GM12878 (cell line): ENCODE measurements at regions not wholly inside any gene's neighbourhood (a gene's known extent, or its start where the extent isn't known, plus 50 kb on each side); places are given as distances from the start of the nearest gene placed in this dataset.
"Not testable (repeated sequence)": the region's sequence is repeated elsewhere in the genome, so short reads cannot be mapped to it uniquely, and the experiment has no call there.

ENCODE experiments used
- ATAC-seq: fragments of 200-7000 bp; cut with Tn5 transposase; 3 replicates; pipeline ENCODE4 v1.9.1; 2020; ENCODE audit warnings: mild to moderate bottlenecking, moderate library complexity
- BruUV-seq: library from RNA; stranded (reverse); fragments of 400-500 nt; replicated peaks from 2 replicates; lab custom pipeline; 2021; lab: Mats Ljungman, UMichigan
- CTCF ChIA-PET: fragments of 300-600 bp; sonication (Branson Sonifier 250); formaldehyde crosslinking; extraction: SDS; loops from one replicate; lab custom pipeline; 2021; ENCODE audit warnings: inconsistent platforms; lab: Yijun Ruan, JAX
- POLR2A ChIA-PET: fragments of 350-600 bp; formaldehyde crosslinking; extraction: SDS; loops from one replicate; lab custom pipeline; 2021; ENCODE audit warnings: inconsistent platforms; lab: Charles Lee
- RAD21 ChIA-PET: fragments of 300-600 bp; sonication (Branson Sonifier 250); formaldehyde crosslinking; loops from one replicate; lab custom pipeline; 2023; ENCODE audit warnings: antibody characterized with exemption; ENCODE audit not compliant: unreplicated experiment; lab: Charles Lee
- SMC1A ChIA-PET: fragments of 300-600 bp; sonication (Branson Sonifier 250); formaldehyde crosslinking; loops from one replicate; lab custom pipeline; 2023; ENCODE audit not compliant: unreplicated experiment, uncharacterized antibody; lab: Charles Lee
- DNase-seq: peaks from one replicate; pipeline ENCODE4 v3.0.0-alpha.2; 2011; ENCODE audit warnings: low read depth, low spot score
- FAIRE-seq: peaks from 3 replicates; lab custom pipeline; 2011; peaks lifted over from hg19 to GRCh38; lab: Jason Lieb, UNC
- H2AFZ ChIP-seq: 2 replicates; pipeline ENCODE4 v1.6.0; 2011; ENCODE audit warnings: low read depth, low read length, control low read depth; ENCODE audit not compliant: control insufficient read depth
- H3K27ac ChIP-seq: 2 replicates; pipeline ENCODE4 v1.5.1; 2011; ENCODE audit warnings: control low read depth; ENCODE audit not compliant: control insufficient read depth, insufficient read depth
- H3K27me3 ChIP-seq, 2 experiments: replicated peaks in 1 of 2; 2 replicates each; pipeline versions ENCODE4 v1.6.0 to v1.6.1; 2011; ENCODE audit warnings: low read length in 1 of 2; ENCODE audit not compliant: control insufficient read depth in 2 of 2, insufficient read depth in 2 of 2
- H3K36me3 ChIP-seq, 2 experiments: 2 replicates each; pipeline ENCODE4 v1.5.1; 2011; ENCODE audit warnings: low read length in 1 of 2; ENCODE audit not compliant: control insufficient read depth in 2 of 2, insufficient read depth in 2 of 2
- H3K4me1 ChIP-seq: 2 replicates; pipeline ENCODE4 v1.6.1; 2011; ENCODE audit warnings: mild to moderate bottlenecking, low read length, moderate library complexity, mixed read lengths; ENCODE audit not compliant: control insufficient read depth, insufficient read depth
- H3K4me2 ChIP-seq: 2 replicates; pipeline ENCODE4 v1.6.0; 2011; ENCODE audit warnings: control low read depth; ENCODE audit not compliant: control insufficient read depth, insufficient read depth
- H3K4me3 ChIP-seq: fragments of 200-600 bp; sonication (generic); 2 replicates; pipeline ENCODE4 v1.5.1; 2016
- H3K79me2 ChIP-seq: 2 replicates; pipeline ENCODE4 v1.6.0; 2011; ENCODE audit warnings: low read length; ENCODE audit not compliant: control insufficient read depth, insufficient read depth
- H3K9ac ChIP-seq: 2 replicates; pipeline ENCODE4 v1.8.0; 2011; ENCODE audit warnings: low read length, control low read depth, mixed read lengths; ENCODE audit not compliant: control insufficient read depth, insufficient read depth
- H3K9me3 ChIP-seq: replicated peaks from 3 replicates; pipeline ENCODE4 v1.5.1; 2011; ENCODE audit warnings: mild to moderate bottlenecking, low read length; ENCODE audit not compliant: control insufficient read depth, insufficient read depth
- H4K20me1 ChIP-seq: 2 replicates; pipeline ENCODE4 v1.6.0; 2011; ENCODE audit not compliant: control insufficient read depth, insufficient read depth
- WGBS: methylation state at CpG from one replicate; pipeline ENCODE4 v1.1.6; 2016; ENCODE audit warnings: low lambda C conversion rate; ENCODE audit not compliant: insufficient replicate concordance, insufficient coverage; ENCODE audit errors: missing lambda C conversion rate; 5-methylcytosine and 5-hydroxymethylcytosine counted together
- in situ Hi-C: fragments of 300-500 bp; cut with MboI; formaldehyde crosslinking; loops from 9 replicates; pipeline ENCODE4 v1.14.3; 2018; ENCODE audit warnings: mixed read lengths
- intact Hi-C: fragments of 100-400 bp; cut with micrococcal nuclease; formaldehyde crosslinking; loops from one replicate; pipeline ENCODE4 v1.14.2; 2022; ENCODE audit not compliant: unreplicated experiment

DNA sequence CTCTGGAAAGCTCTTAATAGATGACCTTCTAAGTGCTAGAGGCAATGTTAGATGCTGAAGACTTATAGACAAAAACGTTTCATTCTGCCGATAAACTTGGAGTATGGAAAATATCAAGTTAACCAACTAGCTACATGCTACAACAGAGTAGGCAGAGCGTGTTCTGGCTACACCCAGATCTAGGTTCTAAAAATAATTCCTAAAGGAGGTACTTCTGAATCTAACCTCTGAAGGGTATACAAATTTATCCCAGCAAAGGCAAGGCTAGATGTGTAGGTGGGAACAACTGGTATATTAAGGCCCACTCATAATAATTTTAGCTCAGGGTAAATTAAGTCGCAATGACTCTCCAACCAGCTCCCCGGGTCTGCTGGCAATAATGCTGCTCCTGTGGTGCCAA lies 67.6 kb upstream of the NBPF26 start:
- H4K20me1 ChIP-seq, H3K27me3 ChIP-seq, H3K9me3 ChIP-seq, ATAC-seq, H3K36me3 ChIP-seq, BruUV-seq, H3K4me1 ChIP-seq, H3K79me2 ChIP-seq, H3K27ac ChIP-seq, H3K4me3 ChIP-seq, SMC1A ChIA-PET, in situ Hi-C loops, H2AFZ ChIP-seq, H3K4me2 ChIP-seq, CTCF ChIA-PET, DNase-seq, FAIRE-seq, POLR2A ChIA-PET, intact Hi-C loops, RAD21 ChIA-PET, H3K9ac ChIP-seq: not testable (repeated sequence)
- no CpG with 5 or more reads among the region's 5 CpGs for WGBS

DNA sequence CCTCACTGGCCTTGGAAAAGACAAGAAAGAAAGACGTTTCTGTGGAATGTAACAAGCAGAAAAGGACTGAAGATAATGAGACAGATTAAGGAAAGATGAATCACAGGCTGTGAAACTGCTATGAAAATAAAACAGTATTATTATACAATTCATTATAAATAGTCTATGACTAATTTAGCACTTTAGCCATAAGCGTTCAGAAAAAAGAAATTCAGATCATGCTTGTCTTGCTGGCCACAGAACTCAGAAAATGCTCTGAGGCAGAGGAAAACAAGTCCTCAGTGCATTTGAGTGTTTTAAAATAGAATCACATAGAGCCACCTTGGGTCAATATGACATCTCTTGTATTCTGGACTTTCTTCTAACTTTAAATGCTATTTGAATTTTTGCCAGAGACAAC lies 65.9 kb upstream of the NBPF26 start:
- ATAC-seq, intact Hi-C loops: not testable (repeated sequence)

DNA sequence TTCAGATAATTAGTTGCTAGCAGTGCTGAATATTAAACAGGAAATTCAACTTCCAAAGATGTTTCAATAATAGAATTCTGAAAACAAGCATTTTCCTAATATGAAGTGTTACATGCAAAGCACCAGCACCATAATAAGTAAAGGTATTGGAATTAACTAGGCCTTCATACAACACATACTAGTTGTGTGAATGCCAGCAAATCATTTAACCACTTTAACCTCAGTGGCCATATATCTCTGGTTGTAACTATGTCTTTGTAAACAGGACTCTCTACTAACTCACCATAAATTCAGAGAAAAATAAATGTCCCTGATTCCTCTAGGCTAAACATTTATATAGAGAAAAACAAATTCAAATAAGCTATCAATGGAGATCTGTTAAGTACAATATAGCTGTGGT lies 65.1 kb upstream of the NBPF26 start:
- H3K9me3 ChIP-seq, RAD21 ChIA-PET, H3K4me3 ChIP-seq, DNase-seq, SMC1A ChIA-PET, BruUV-seq, H3K4me2 ChIP-seq, ATAC-seq, H3K9ac ChIP-seq, H3K27me3 ChIP-seq, in situ Hi-C loops, H4K20me1 ChIP-seq, POLR2A ChIA-PET, H3K36me3 ChIP-seq, CTCF ChIA-PET, H3K4me1 ChIP-seq, intact Hi-C loops, H3K27ac ChIP-seq, H2AFZ ChIP-seq, FAIRE-seq, H3K79me2 ChIP-seq: not testable (repeated sequence)

More for the DNA sequence above, 65.9 kb upstream of the NBPF26 start:
- H3K9ac ChIP-seq, H3K4me2 ChIP-seq, SMC1A ChIA-PET, H2AFZ ChIP-seq, in situ Hi-C loops, H3K4me3 ChIP-seq, CTCF ChIA-PET, H3K27ac ChIP-seq, BruUV-seq, RAD21 ChIA-PET, H3K9me3 ChIP-seq, FAIRE-seq, H3K27me3 ChIP-seq, POLR2A ChIA-PET, DNase-seq, H3K4me1 ChIP-seq, H4K20me1 ChIP-seq, H3K79me2 ChIP-seq, H3K36me3 ChIP-seq: not testable (repeated sequence)
- WGBS = 0% methylated on average over 1 of the region's 2 CpGs

DNA sequence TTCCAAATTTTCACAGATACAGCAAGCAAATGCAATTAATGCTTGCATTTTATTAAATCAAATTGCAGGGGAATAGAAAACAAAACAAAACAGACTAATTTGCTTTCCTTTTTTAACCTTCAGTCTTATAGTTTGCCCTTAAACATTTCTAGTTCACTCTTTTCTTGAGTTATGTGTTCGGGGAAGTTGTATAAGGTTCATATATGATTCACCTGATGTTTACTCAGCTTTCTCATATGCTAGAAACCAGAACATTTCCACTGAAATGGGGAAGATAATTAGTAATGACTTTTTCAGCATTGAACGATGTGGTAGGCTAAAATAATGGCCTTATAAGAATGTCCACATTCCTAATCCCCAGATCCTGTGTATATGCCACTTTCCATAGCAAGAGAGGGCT lies 64.6 kb upstream of the NBPF26 start:
- ATAC-seq, H2AFZ ChIP-seq, H3K27ac ChIP-seq, H3K4me3 ChIP-seq, H3K4me2 ChIP-seq, FAIRE-seq, H3K36me3 ChIP-seq, H4K20me1 ChIP-seq, intact Hi-C loops, H3K27me3 ChIP-seq, H3K9ac ChIP-seq, POLR2A ChIA-PET, H3K9me3 ChIP-seq, BruUV-seq, CTCF ChIA-PET, in situ Hi-C loops, H3K79me2 ChIP-seq, DNase-seq, SMC1A ChIA-PET, RAD21 ChIA-PET, H3K4me1 ChIP-seq: not testable (repeated sequence)
- WGBS = no CpG with 5 or more reads among the region's 2 CpGs
